Hematopoietic multipotent progenitor cell treated with erythropoietin and hydrocortisone succinate and interleukin-3 and kit ligand, for 4 days (in vitro differentiated cells): ENCODE measurements at regions not wholly inside any gene's neighbourhood (a gene's known extent, or its start where the extent isn't known, plus 50 kb on each side); places are given as distances from the start of the nearest gene placed in this dataset.

Experiments used
- DNase-seq: peaks from one replicate; pipeline ENCODE4 v3.0.0-alpha.2; 2015

GRCh38 chr18:22325396-22325795 lies 92.3 kb downstream of the CTAGE1 start:
- no peak for DNase-seq

GRCh38 chr18:22324191-22325131 lies 93.3 kb downstream of the CTAGE1 start:
- DNase-seq, result peak; percentile 34

- DNase-seq, result no peak
These were observed 95.4 kb downstream of the CTAGE1 start for GRCh38 chr18:22322243-22322691.

GRCh38 chr18:22320771-22321170 lies 96.9 kb downstream of the CTAGE1 start:
- no peak for DNase-seq

- DNase-seq, result no peak
These were observed 97.6 kb downstream of the CTAGE1 start for GRCh38 chr18:22320155-22320554.

- DNase-seq, result no peak
These were observed 98.8 kb downstream of the CTAGE1 start for GRCh38 chr18:22318745-22319407.

GRCh38 chr18:22314420-22314819 lies 103.3 kb downstream of the CTAGE1 start:
- no peak for DNase-seq

- DNase-seq, result no peak
These were observed 103.7 kb downstream of the CTAGE1 start for GRCh38 chr18:22314001-22314400.

GRCh38 chr18:22311301-22311700 lies 106.4 kb downstream of the CTAGE1 start:
- DNase-seq, result no peak

- DNase-seq, result no peak
These were observed 108.5 kb downstream of the CTAGE1 start for GRCh38 chr18:22309191-22309590.

GRCh38 chr18:22307528-22307927 lies 110.2 kb downstream of the CTAGE1 start:
- DNase-seq, result peak; percentile 62

- DNase-seq, result no peak
These were observed 113.8 kb downstream of the CTAGE1 start for GRCh38 chr18:22303927-22304326.

GRCh38 chr18:22302144-22302543 lies 115.6 kb downstream of the CTAGE1 start:
- DNase-seq, result peak; percentile 85

- peak; percentile 59 for DNase-seq
These were observed 116.8 kb downstream of the CTAGE1 start for GRCh38 chr18:22300665-22301636.

- DNase-seq, result no peak
These were observed 120.7 kb downstream of the CTAGE1 start for GRCh38 chr18:22297008-22297407.

GRCh38 chr18:22296304-22296703 lies 121.4 kb downstream of the CTAGE1 start:
- DNase-seq, result peak; percentile 7

GRCh38 chr18:22293417-22293816 lies 124.0 kb downstream of the GATA6 start:
- peak; percentile 32 for DNase-seq

GRCh38 chr18:22290004-22290403 lies 120.6 kb downstream of the GATA6 start:
- no peak for DNase-seq

- no peak for DNase-seq
These were observed 117.2 kb downstream of the GATA6 start for GRCh38 chr18:22286585-22286984.

- no peak for DNase-seq
These were observed 116.2 kb downstream of the GATA6 start for GRCh38 chr18:22285361-22286140.

- no peak for DNase-seq
These were observed 115.4 kb downstream of the GATA6 start for GRCh38 chr18:22284581-22285360.
